HEK293 (cell line): ENCODE measurements at regions not wholly inside any gene's neighbourhood (a gene's known extent, or its start where the extent isn't known, plus 50 kb on each side); places are given as distances from the start of the nearest gene placed in this dataset.
"Not testable (repeated sequence)": the region's sequence is repeated elsewhere in the genome, so short reads cannot be mapped to it uniquely, and the experiment has no call there.

Experiments
- MEIS1 ChIP-seq: sonication (generic); formaldehyde crosslinking; IDR thresholded peaks from 2 replicates; pipeline ENCODE4 v1.8.1; 2022; ENCODE audit warnings: missing genetic modification reagents, mild to moderate bottlenecking, borderline replicate concordance
- SP2 ChIP-seq: fragments of 450-650 bp; formaldehyde crosslinking; IDR thresholded peaks from 2 replicates; pipeline ENCODE4 v1.5.1; 2016; ENCODE audit warnings: missing biosample characterization, missing genetic modification characterization
- ZBTB17 ChIP-seq: fragments of 450-650 bp; formaldehyde crosslinking; IDR thresholded peaks from 2 replicates; pipeline ENCODE4 v1.5.1; 2016; ENCODE audit warnings: missing biosample characterization, missing genetic modification characterization
- ZEB2 ChIP-seq: fragments of 450-650 bp; formaldehyde crosslinking; IDR thresholded peaks from 2 replicates; pipeline ENCODE4 v1.5.1; 2016; ENCODE audit warnings: missing biosample characterization, missing genetic modification characterization
- ZNF174 ChIP-seq: fragments of 450-650 bp; formaldehyde crosslinking; IDR thresholded peaks from 2 replicates; pipeline ENCODE4 v1.5.0; 2017; ENCODE audit warnings: missing biosample characterization, mild to moderate bottlenecking, missing genetic modification characterization
- ZNF341 ChIP-seq: fragments of 450-650 bp; formaldehyde crosslinking; IDR thresholded peaks from 2 replicates; pipeline ENCODE4; 2016; ENCODE audit warnings: low read depth, missing biosample characterization, missing genetic modification characterization
- ZNF501 ChIP-seq: fragments of 450-650 bp; formaldehyde crosslinking; IDR thresholded peaks from 2 replicates; pipeline ENCODE4 v1.5.1; 2016; ENCODE audit warnings: missing biosample characterization, missing genetic modification characterization
- ZNF610 ChIP-seq: fragments of 450-650 bp; formaldehyde crosslinking; IDR thresholded peaks from 2 replicates; pipeline ENCODE4 v1.5.1; 2016; ENCODE audit warnings: missing biosample characterization, missing genetic modification characterization, borderline replicate concordance
- ZNF621 ChIP-seq: fragments of 450-650 bp; formaldehyde crosslinking; IDR thresholded peaks from 2 replicates; pipeline ENCODE4 v1.5.1; 2017; ENCODE audit warnings: missing biosample characterization, missing genetic modification characterization
- TF ChIP-seq, protein P1 (sequence below): fragments of 450-650 bp; formaldehyde crosslinking; IDR thresholded peaks from 2 replicates; pipeline ENCODE4 v1.5.1; 2016; ENCODE audit warnings: missing biosample characterization, missing genetic modification characterization
- TF ChIP-seq, protein P2 (sequence below): fragments of 450-650 bp; formaldehyde crosslinking; IDR thresholded peaks from 2 replicates; pipeline ENCODE4 v1.5.1; 2016; ENCODE audit warnings: missing biosample characterization, missing genetic modification characterization
- TF ChIP-seq, protein P3 (sequence below): fragments of 450-650 bp; formaldehyde crosslinking; optimal IDR thresholded peaks from 2 replicates; pipeline ENCODE3; 2016; ENCODE audit warnings: missing biosample characterization, mild to moderate bottlenecking, missing genetic modification characterization
- TF ChIP-seq, protein P4 (sequence below): fragments of 450-650 bp; formaldehyde crosslinking; IDR thresholded peaks from 2 replicates; pipeline ENCODE4 v1.5.1; 2016; ENCODE audit warnings: missing biosample characterization, missing genetic modification characterization

DNA sequence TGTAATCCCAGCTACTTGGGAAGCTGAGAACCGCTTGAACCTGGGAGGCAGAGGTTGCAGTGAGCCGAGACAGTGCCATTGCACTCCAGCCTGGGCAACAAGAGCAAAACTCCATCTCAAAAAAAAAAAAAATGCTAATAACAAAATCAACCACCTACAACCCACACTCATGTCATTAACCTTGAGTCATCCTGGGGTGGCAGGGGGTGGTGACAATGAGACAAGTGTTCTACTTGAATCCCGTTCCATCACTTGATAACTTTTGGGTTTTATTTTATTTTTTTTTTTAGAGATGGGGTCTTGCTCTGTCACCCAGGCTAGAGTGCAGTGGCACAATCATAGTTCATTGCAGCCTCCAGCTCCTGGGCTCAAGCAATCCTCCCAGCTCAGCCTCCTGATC, 80.0 kb upstream of the PARD3 start:
- TF ChIP-seq, protein P1, sequence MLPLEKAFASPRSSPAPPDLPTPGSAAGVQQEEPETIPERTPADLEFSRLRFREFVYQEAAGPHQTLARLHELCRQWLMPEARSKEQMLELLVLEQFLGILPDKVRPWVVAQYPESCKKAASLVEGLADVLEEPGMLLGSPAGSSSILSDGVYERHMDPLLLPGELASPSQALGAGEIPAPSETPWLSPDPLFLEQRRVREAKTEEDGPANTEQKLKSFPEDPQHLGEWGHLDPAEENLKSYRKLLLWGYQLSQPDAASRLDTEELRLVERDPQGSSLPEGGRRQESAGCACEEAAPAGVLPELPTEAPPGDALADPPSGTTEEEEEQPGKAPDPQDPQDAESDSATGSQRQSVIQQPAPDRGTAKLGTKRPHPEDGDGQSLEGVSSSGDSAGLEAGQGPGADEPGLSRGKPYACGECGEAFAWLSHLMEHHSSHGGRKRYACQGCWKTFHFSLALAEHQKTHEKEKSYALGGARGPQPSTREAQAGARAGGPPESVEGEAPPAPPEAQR, result not testable (repeated sequence)
- not testable (repeated sequence) for TF ChIP-seq ZEB2 (tag by site-specific recombination); ZNF501 (tag by site-specific recombination); MEIS1 (CRISPR knock-in tag); ZNF610 (tag by site-specific recombination); SP2 (tag by site-specific recombination); ZNF174 (tag by site-specific recombination); ZBTB17 (tag by site-specific recombination); ZNF341 (tag by site-specific recombination); ZNF621 (tag by site-specific recombination)
- TF ChIP-seq, protein P2, sequence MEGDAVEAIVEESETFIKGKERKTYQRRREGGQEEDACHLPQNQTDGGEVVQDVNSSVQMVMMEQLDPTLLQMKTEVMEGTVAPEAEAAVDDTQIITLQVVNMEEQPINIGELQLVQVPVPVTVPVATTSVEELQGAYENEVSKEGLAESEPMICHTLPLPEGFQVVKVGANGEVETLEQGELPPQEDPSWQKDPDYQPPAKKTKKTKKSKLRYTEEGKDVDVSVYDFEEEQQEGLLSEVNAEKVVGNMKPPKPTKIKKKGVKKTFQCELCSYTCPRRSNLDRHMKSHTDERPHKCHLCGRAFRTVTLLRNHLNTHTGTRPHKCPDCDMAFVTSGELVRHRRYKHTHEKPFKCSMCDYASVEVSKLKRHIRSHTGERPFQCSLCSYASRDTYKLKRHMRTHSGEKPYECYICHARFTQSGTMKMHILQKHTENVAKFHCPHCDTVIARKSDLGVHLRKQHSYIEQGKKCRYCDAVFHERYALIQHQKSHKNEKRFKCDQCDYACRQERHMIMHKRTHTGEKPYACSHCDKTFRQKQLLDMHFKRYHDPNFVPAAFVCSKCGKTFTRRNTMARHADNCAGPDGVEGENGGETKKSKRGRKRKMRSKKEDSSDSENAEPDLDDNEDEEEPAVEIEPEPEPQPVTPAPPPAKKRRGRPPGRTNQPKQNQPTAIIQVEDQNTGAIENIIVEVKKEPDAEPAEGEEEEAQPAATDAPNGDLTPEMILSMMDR, result not testable (repeated sequence)
- TF ChIP-seq, protein P3, sequence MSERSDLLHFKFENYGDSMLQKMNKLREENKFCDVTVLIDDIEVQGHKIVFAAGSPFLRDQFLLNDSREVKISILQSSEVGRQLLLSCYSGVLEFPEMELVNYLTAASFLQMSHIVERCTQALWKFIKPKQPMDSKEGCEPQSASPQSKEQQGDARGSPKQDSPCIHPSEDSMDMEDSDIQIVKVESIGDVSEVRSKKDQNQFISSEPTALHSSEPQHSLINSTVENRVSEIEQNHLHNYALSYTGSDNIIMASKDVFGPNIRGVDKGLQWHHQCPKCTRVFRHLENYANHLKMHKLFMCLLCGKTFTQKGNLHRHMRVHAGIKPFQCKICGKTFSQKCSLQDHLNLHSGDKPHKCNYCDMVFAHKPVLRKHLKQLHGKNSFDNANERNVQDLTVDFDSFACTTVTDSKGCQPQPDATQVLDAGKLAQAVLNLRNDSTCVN, result not testable (repeated sequence)
- TF ChIP-seq, protein P4, sequence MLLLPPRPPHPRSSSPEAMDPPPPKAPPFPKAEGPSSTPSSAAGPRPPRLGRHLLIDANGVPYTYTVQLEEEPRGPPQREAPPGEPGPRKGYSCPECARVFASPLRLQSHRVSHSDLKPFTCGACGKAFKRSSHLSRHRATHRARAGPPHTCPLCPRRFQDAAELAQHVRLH, result not testable (repeated sequence)
